ENCODE measurements at regions not wholly inside any gene's neighbourhood (a gene's known extent, or its start where the extent isn't known, plus 50 kb on each side); places are given as distances from the start of the nearest gene placed in this dataset.

- no peak for TF ChIP-seq NFYB (CRISPR knock-in tag; conservative IDR thresholded peaks at IDR 0.05; ENCODE audit: low read depth)
- TF ChIP-seq, protein P1, sequence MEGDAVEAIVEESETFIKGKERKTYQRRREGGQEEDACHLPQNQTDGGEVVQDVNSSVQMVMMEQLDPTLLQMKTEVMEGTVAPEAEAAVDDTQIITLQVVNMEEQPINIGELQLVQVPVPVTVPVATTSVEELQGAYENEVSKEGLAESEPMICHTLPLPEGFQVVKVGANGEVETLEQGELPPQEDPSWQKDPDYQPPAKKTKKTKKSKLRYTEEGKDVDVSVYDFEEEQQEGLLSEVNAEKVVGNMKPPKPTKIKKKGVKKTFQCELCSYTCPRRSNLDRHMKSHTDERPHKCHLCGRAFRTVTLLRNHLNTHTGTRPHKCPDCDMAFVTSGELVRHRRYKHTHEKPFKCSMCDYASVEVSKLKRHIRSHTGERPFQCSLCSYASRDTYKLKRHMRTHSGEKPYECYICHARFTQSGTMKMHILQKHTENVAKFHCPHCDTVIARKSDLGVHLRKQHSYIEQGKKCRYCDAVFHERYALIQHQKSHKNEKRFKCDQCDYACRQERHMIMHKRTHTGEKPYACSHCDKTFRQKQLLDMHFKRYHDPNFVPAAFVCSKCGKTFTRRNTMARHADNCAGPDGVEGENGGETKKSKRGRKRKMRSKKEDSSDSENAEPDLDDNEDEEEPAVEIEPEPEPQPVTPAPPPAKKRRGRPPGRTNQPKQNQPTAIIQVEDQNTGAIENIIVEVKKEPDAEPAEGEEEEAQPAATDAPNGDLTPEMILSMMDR (IDR thresholded peaks at IDR 0.05), result no peak
Observed at GRCh38 chr2:221063568-221063967, 508.5 kb downstream of the EPHA4 start.

Data from WTC11 (cell line).